ENCODE measurements at regions not wholly inside any gene's neighbourhood (a gene's known extent, or its start where the extent isn't known, plus 50 kb on each side); places are given as distances from the start of the nearest gene placed in this dataset.
"Not testable (repeated sequence)": the region's sequence is repeated elsewhere in the genome, so short reads cannot be mapped to it uniquely, and the experiment has no call there.

DNA sequence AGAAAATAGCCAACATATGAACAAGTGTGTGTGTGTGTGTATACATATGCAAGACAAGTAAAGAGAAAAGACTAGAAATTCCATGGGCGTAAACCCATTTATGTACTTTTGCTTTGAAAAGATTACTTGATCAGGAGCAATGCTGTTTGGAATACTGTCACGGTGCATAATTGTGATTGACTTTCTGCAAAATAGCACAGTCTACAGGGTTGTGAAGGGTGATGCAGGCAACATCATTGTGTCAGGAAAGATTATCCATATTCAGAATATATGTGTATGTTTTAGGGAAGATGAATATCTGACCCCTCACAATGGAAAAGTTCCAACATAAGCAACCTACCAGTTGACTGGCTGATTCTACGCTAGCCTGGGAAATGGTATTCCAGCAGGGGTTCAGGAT lies 307.7 kb downstream of the JRKL start:
- no peak for DNase-seq (ENCODE audit: low spot score)

DNA sequence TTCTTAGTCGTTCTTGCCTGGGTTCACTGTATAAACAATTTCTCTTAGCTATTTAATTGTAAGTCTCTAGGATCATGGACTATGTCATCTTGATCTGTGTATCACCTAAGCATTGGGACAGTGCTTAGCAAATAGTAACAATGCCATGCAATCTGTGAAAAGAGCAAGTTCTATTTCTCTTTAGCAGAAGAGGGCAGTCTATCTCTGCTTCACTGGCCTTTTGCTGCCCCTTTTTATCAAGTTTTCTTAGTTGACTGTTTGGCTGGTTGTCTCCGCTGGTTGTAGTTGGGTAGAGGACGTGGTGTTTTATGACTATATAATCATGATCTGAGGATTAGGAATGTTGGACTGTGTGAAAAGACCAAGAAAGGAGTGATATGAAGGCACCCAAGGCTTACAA lies 315.0 kb downstream of the JRKL start:
- no peak for DNase-seq (ENCODE audit: low spot score)

DNA sequence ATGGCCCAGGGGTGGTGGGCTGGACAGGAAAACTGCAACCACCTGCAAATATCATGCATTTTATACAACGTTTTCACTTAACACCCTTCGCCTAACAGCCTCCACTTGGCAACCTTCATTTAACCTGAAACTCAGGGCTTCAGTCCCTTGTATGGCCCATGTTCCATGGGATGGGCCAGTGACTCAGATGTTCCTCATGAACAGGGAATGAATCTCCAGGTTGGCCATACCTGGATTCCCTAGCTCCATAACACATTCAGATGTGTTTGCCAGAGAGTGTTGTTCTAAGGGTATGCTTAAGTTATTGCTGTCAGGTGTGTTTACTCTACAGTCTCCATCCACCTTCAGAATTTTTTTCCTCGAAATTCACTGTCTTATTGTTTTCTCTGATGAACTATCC lies 316.9 kb downstream of the JRKL start:
- DNase-seq (ENCODE audit: low spot score), result no peak

GRCh38 chr11:96707273-96707672 lies 317.5 kb downstream of the JRKL start:
- DNase-seq (ENCODE audit: low spot score), result no peak

DNA sequence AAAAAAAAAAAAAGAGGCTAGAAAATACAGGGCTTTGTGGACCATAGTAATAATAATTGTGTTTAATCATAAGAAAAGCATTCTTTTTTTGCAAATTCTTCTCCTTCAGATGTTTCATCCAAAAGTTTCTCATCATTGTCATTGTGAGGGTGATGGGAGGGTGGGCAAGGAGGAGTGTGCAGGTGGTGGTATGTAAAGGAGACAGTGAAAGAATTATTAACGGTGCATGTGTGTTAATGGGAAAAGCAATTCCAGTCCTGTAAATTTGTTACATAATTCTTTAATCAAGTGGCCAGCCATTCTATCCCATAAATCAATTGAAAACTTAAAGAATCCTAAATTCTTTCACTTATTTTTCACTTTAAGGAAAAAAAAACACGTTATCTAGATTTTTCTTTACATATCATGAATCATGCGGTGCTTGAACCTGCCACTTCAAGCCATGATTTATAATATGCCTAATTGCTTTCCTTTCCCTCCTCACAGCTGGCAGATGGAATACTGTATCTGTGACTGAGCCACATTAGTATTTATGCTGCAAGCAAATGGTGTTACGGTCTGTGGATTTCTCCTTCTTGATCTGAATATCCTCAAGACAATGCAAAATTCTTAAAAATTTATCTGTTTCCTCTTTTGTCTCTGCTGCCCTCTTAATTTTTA lies 318.5 kb downstream of the JRKL start:
- no peak for DNase-seq (ENCODE audit: low spot score)

DNA sequence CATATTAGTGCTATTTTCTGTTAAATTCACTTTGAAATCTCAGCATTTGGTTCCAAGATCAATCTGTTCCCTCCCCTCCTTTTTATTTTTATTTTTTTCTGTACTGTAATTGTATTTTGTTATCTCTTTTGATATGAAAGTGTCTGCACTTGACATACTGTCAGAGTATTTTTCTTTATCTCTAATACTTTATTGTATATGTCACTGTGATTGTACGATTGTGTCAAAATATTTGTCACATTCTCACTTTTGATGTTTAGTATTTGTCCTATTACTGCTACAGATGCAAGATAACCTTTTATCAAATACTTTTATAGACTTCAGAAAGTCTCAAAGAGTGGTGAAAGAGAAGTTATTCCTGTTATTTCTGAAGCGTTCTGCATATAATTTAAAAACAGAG lies 323.5 kb downstream of the JRKL start:
- DNase-seq (ENCODE audit: low spot score), result no peak

- DNase-seq (ENCODE audit: low spot score), result peak; percentile 90
Observed at GRCh38 chr11:96714689-96715088, 324.9 kb downstream of the JRKL start.

GRCh38 chr11:96715208-96715607 lies 325.4 kb downstream of the JRKL start:
- no peak for DNase-seq (ENCODE audit: low spot score)

- DNase-seq (ENCODE audit: low spot score), result no peak
Observed at GRCh38 chr11:96736601-96737000, 346.8 kb downstream of the JRKL start.

DNA sequence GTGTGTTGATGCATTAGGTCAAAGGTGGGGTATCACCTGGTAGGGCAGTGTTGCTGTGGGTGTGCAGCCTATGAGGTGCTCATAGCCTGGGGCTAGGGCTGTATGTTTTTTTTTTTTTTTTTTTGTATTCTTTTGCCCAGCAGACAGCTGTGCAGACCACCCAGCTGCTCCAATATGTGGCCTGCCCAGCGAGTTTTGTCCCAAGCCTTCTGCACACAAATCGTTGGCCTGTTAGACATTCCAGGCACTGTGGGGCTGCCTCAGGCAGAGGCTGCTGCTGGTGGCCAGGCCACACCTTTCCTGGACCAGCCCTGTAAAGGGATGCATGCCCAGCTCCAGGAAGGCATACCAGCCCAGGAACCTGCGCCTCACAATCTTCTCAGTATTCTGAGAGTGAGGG lies 348.5 kb downstream of the JRKL start:
- DNase-seq (ENCODE audit: low spot score), result no peak

DNA sequence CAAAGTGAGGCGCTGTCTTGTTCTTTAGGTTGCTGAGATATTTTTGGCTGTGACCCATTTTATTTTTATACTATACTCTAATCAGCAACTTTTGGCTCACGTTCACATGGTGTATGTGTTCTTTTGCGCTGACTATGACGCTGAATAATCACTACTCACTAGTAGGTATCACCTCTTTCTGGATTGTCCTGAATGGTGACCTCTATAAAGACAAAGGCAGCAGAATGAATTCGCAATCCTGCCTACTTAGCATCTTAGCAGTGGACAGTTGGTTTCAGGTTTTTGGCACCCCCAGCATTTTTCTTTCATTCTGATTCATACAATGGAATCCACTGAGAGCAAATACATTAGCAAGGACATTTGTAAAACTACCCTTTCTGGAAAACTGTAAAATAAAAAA lies 351.3 kb downstream of the JRKL start:
- DNase-seq (ENCODE audit: low spot score), result no peak

- DNase-seq (ENCODE audit: low spot score), result no peak
Observed at GRCh38 chr11:96744697-96745096, 354.9 kb downstream of the JRKL start.

DNA sequence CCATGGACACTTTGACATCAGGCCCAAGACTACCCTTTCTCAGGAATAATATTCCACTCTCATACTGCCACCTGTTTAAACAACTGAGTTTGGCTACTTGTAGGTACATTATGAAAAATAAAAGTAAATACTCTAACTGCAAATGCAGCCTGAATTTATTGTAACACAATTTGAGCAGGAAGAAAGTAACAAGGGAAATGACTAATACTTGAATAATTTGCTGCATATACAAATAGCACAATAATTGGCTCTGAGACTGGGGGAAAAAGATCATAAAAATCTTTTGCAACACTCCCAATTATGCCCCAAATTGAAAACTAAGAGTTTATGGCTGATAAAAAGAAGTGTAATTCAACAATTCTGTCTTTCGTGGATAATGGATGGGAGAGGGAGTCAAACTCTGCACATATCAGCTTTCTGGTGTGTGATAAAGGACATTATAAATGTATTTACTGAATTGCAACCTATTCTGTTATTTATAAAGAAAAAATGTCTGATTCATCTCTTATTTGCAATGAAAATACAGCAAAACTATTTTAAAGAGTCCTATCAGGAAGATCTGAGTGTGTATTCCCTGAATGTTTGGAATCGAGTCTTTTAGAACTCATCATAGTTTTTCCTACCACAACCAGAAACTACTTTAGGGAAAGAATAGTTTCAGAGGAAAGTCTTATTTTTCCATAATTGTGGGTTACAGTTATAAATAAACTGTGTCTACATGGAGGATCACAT lies 359.0 kb downstream of the JRKL start:
- DNase-seq (ENCODE audit: low spot score), result no peak

DNA sequence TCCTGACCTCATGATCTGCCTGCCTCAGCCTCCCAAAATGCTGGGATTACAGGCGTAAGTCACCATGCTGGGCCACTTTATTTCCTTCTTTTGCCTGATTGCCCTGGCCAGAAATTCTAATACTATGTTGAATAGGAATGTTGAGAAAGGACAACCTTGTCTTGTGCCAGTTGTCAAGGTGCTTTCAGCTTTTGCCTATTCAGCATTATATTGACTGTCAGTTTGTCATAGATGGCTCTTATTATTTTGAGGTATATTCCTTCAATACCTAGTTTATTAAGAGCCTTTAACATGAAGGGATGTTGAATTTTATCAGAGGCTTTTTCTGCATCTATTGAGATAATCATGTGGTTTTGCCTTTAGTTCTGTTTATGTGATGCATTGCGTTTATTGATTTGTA lies 362.0 kb downstream of the JRKL start:
- not testable (repeated sequence) for DNase-seq (ENCODE audit: low spot score)

- DNase-seq (ENCODE audit: low spot score), result no peak
Observed at GRCh38 chr11:96752221-96752620, 362.4 kb downstream of the JRKL start.

- DNase-seq (ENCODE audit: low spot score), result no peak
Observed at GRCh38 chr11:96753997-96754396, 364.2 kb downstream of the JRKL start.

DNA sequence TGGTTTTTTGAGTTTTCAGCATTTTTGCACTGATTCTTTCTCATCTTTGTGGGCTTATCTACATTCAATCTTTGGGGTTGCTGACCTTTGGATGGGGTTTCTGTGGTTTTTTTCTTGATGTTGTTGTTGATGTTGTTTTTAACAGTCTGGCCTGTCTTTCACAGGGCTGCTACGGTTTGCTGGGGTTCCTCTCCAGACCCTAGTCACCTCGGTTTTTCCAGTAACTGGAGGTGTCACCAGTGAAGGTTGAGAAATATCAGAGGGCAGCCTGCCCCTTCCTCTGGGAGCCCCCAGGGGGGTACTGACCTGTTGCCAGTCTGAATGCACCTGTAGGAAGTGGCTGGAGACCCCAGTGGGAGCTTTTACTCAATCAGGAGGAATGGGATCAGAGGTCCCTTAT lies 365.4 kb downstream of the JRKL start:
- no peak for DNase-seq (ENCODE audit: low spot score)

DNA sequence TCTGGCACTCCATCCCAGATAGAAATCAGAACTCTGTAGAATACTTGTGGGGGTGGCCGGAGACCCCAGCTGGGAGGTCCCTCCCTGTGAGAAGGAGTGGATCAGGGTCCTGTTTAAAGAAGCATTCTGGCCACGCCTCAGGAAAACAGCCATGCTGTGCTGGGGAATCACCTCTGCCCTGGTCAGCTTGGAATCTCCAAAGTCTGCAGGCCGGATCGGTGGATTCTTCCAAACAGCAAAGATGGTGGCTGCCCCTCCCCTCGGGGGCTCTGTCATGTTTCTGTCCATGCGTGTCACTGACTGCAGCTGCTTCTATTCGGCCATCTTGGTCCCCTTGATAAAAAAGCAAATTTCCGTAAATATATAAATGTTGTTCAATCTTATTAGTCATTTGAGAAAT lies 365.9 kb downstream of the JRKL start:
- DNase-seq (ENCODE audit: low spot score), result no peak

DNA sequence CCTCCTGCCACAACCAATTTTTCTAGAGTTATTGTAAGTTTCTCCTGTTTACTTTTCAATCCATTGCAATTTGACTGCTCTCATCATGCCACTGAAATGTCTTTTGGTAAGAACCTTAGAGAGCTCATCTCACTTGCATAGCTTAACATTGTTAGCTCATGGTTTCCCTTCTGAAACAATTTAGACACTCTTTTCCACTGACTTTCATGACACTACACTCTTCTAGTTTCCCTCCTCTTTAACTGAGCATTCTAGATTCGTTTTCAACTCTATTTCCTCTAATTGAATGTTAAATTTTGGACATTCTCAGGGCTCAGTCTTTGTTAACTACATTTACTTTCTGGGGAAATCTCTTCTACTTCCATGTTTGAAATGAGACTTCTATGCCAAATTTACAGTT lies 369.1 kb downstream of the JRKL start:
- no peak for DNase-seq (ENCODE audit: low spot score)

- DNase-seq (ENCODE audit: low spot score), result no peak
Observed at GRCh38 chr11:96760306-96760705, 370.5 kb downstream of the JRKL start.

DNA sequence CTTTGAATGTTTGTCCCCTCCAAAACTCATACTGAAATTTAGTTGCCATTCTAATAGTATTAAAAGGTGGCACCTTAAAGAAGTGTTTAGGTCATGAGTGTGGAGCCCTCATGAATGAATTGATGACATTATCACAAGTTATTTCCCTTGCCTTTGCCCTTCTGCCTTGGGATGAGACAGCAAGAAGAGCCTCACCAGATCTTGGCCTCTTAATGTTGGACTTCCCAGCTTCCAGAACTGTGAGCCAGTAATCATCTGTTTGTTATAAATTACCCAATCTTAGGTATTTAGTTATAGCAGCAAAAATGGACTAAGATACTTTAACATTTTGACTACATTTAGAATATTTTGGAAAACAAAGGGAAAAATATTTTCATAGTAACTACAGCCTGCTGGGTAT lies 371.0 kb downstream of the JRKL start:
- DNase-seq (ENCODE audit: low spot score), result no peak

DNA sequence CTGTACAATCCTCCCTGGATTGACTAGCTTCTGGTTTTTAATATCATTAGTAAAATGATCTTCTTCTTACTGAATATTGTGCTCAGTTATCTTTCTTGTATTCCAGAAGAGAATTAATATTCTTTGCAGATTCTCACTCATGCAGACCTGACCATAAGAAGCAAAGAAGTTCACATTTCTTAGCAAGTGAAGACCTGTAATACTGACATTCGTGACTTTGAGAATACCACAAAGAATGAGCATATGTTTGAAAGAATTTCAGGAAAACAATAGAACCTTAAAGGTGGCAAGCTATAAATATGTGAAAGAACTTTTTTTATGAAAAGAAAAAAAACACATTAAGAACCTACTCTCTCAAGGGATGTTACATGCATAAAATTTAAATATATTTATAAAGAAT lies 371.6 kb downstream of the JRKL start:
- no peak for DNase-seq (ENCODE audit: low spot score)

- no peak for DNase-seq (ENCODE audit: low spot score)
Observed at GRCh38 chr11:96763244-96763643, 373.4 kb downstream of the JRKL start.

- DNase-seq (ENCODE audit: low spot score), result no peak
Observed at GRCh38 chr11:96778272-96778671, 388.5 kb downstream of the JRKL start.

All from SK-N-DZ (cell line).